ENCODE measurements at regions not wholly inside any gene's neighbourhood (a gene's known extent, or its start where the extent isn't known, plus 50 kb on each side); places are given as distances from the start of the nearest gene placed in this dataset.

GRCh38 chr2:156671706-156672361, 235.7 kb downstream of the GPD2 start:
- TF ChIP-seq CTCF (conservative IDR thresholded peaks at IDR 0.05; ENCODE audit: low read length) (no peak), EZH2phosphoT487 (IDR thresholded peaks at IDR 0.05; ENCODE audit: borderline replicate concordance, low read depth, low read length) (no peak)

Data from OCI-LY7 (cell line).